ENCODE measurements at regions not wholly inside any gene's neighbourhood (a gene's known extent, or its start where the extent isn't known, plus 50 kb on each side); places are given as distances from the start of the nearest gene placed in this dataset.
"Not testable (repeated sequence)": the region's sequence is repeated elsewhere in the genome, so short reads cannot be mapped to it uniquely, and the experiment has no call there.

GRCh38 chr17:22301353-22301745 lies 609.0 kb downstream of the KCNJ18 start:
- TF ChIP-seq, protein P1, sequence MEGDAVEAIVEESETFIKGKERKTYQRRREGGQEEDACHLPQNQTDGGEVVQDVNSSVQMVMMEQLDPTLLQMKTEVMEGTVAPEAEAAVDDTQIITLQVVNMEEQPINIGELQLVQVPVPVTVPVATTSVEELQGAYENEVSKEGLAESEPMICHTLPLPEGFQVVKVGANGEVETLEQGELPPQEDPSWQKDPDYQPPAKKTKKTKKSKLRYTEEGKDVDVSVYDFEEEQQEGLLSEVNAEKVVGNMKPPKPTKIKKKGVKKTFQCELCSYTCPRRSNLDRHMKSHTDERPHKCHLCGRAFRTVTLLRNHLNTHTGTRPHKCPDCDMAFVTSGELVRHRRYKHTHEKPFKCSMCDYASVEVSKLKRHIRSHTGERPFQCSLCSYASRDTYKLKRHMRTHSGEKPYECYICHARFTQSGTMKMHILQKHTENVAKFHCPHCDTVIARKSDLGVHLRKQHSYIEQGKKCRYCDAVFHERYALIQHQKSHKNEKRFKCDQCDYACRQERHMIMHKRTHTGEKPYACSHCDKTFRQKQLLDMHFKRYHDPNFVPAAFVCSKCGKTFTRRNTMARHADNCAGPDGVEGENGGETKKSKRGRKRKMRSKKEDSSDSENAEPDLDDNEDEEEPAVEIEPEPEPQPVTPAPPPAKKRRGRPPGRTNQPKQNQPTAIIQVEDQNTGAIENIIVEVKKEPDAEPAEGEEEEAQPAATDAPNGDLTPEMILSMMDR (IDR thresholded peaks at IDR 0.05), result no peak
- intact Hi-C loops (cut with micrococcal nuclease), result no loop called here
- no peaks in the 10 kb centered on the region for H3K27me3 Mint-ChIP-seq
- POLR2A ChIA-PET, result no interaction called here
- H3K36me3 Mint-ChIP-seq (ENCODE audit: low read depth), result peaks cover 1% of the 10 kb centered on the region
- H3K9me3 Mint-ChIP-seq, result peaks cover 25% of the 10 kb centered on the region
- H3K27ac Mint-ChIP-seq, result no peak overlapping the region
- CTCF ChIA-PET, result no interaction called here
- DNase-seq (no peak), ATAC-seq (no peak)
- H3K4me3 Mint-ChIP-seq, result no peak overlapping the region
- H3K4me1 Mint-ChIP-seq (ENCODE audit: low read depth), result no peaks in the 10 kb centered on the region

DNA sequence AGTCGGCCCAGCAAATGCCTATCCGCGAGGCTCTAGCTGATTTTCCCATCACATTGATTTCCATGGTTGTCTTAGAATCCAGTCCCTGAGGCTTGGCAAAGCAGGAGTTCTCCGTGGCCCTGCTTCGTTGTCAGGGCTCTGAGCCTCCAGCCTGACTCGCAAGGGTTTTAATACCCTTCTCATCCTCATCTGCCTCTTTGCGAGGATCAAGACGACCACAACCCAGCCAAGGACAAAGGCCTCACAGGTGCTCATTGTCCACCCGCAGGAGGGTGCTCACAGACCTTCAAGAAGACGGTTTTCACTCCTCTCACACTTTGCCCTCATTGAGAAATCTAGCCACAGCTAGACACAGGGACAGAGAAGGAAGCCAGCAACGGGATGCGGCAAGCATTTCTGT lies 610.8 kb downstream of the KCNJ18 start:
- no peak overlapping the region for H3K4me3 Mint-ChIP-seq
- peaks cover 26% of the 10 kb centered on the region for H3K9me3 Mint-ChIP-seq
- H3K27ac Mint-ChIP-seq, result no peak overlapping the region
- ATAC-seq, result no peak
- no peak for DNase-seq
- H3K27me3 Mint-ChIP-seq, result no peaks in the 10 kb centered on the region
- intact Hi-C loops (cut with micrococcal nuclease), result no loop called here
- H3K36me3 Mint-ChIP-seq (ENCODE audit: low read depth), result peaks cover 1% of the 10 kb centered on the region
- ChIA-PET POLR2A (no interaction called here), CTCF (no interaction called here)
- H3K4me1 Mint-ChIP-seq (ENCODE audit: low read depth), result no peaks in the 10 kb centered on the region
- TF ChIP-seq, protein P1 (IDR thresholded peaks at IDR 0.05), result no peak

DNA sequence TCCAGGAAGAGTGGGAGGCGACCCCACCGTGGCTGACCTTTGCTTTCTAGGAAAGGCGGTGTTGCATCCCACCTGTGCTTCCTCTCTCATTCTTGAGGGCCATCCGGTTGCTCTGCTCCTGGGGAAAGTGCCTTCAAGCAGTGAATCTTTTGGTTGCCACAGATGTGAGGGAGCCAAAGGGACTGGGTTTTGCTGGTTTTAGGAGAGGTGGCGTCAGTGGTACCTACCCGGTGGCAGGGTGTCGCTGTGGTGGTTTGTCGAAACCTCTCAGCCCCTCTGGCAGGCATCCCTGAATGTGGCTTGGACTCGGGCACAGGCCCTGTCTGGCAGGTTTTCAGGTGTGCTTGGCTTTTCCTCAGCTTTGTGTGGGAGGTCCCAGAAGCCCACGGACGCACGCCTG lies 611.5 kb downstream of the KCNJ18 start:
- DNase-seq (no peak), ATAC-seq (no peak)
- ChIA-PET CTCF (no interaction called here), POLR2A (no interaction called here)
- H3K9me3 Mint-ChIP-seq, result peaks cover 29% of the 10 kb centered on the region
- no peaks in the 10 kb centered on the region for H3K27me3 Mint-ChIP-seq
- H3K27ac Mint-ChIP-seq, result no peak overlapping the region
- TF ChIP-seq, protein P1 (IDR thresholded peaks at IDR 0.05), result no peak
- H3K4me1 Mint-ChIP-seq (ENCODE audit: low read depth), result no peaks in the 10 kb centered on the region
- no peak overlapping the region for H3K4me3 Mint-ChIP-seq
- peaks cover 1% of the 10 kb centered on the region for H3K36me3 Mint-ChIP-seq (ENCODE audit: low read depth)
- intact Hi-C loops (cut with micrococcal nuclease), result no loop called here

DNA sequence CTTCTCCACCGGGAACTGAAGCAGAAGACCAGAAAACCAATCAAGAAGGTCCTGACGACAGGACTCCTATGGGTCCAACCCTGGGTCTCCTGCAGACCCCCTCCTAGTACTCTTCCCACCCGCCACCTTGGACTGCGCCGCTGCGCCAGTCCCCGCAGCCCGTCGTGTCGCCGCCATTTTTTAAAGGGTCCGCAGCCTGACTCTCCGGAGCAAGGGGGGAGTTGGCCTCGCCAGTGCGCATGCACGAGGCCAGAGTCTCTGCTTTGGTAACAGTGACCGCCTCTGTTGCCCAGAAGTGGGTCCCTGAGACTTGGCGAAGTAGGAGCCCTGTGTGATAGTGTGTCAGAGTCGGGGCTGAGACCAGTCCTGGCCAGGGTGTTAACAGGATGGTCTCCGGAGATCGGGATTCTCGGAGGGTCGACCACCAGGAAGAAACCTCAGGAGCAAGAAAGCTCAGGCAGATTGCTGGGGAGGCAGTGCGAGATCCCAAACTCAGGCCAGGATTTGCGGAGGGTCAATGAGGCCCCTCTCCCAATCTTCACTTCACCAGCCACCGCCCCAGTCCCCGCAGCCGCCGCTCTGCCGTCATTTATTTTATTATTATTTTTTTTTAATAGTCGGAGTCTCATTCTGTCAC lies 612.5 kb downstream of the KCNJ18 start:
- Mint-ChIP-seq H3K4me3 (no peak overlapping the region), H3K4me1 (ENCODE audit: low read depth) (no peaks in the 10 kb centered on the region), H3K9me3 (peaks cover 26% of the 10 kb centered on the region), H3K36me3 (ENCODE audit: low read depth) (peaks cover 1% of the 10 kb centered on the region), H3K27ac (no peak overlapping the region), H3K27me3 (no peaks in the 10 kb centered on the region)
- CTCF ChIA-PET, result no interaction called here
- intact Hi-C loops (cut with micrococcal nuclease), result no loop called here
- POLR2A ChIA-PET, result no interaction called here
- no peak for ATAC-seq
- no peak for DNase-seq
- TF ChIP-seq, protein P1 (IDR thresholded peaks at IDR 0.05), result no peak

GRCh38 chr17:22305356-22306071 lies 613.2 kb downstream of the KCNJ18 start:
- H3K27ac Mint-ChIP-seq, result no peak overlapping the region
- POLR2A ChIA-PET, result no interaction called here
- no peak for ATAC-seq

GRCh38 chr17:22310292-22310691 lies 618.0 kb downstream of the KCNJ18 start:
- H3K36me3 Mint-ChIP-seq (ENCODE audit: low read depth); H3K27me3 Mint-ChIP-seq; POLR2A ChIA-PET; ATAC-seq; H3K4me1 Mint-ChIP-seq (ENCODE audit: low read depth); H3K27ac Mint-ChIP-seq; H3K9me3 Mint-ChIP-seq; intact Hi-C loops (cut with micrococcal nuclease); CTCF ChIA-PET; H3K4me3 Mint-ChIP-seq; DNase-seq: not testable (repeated sequence)

More at GRCh38 chr17:22305356-22306071, 613.2 kb downstream of the KCNJ18 start:
- DNase-seq, result no peak
- H3K4me3 Mint-ChIP-seq, result no peak overlapping the region
- H3K4me1 Mint-ChIP-seq (ENCODE audit: low read depth), result no peaks in the 10 kb centered on the region
- H3K36me3 Mint-ChIP-seq (ENCODE audit: low read depth), result peaks cover 1% of the 10 kb centered on the region
- CTCF ChIA-PET, result no interaction called here
- intact Hi-C loops (cut with micrococcal nuclease), result no loop called here
- TF ChIP-seq, protein P1 (IDR thresholded peaks at IDR 0.05), result no peak
- H3K27me3 Mint-ChIP-seq, result no peaks in the 10 kb centered on the region
- H3K9me3 Mint-ChIP-seq, result peaks cover 24% of the 10 kb centered on the region

Measured in activated CD8-positive, alpha-beta T cell treated with anti-CD3 and anti-CD28 coated beads for 36 hours (primary cell).